ENCODE measurements at regions not wholly inside any gene's neighbourhood (a gene's known extent, or its start where the extent isn't known, plus 50 kb on each side); places are given as distances from the start of the nearest gene placed in this dataset.

- TF ChIP-seq CTCF (IDR thresholded peaks at IDR 0.05; ENCODE audit: low read depth, low read length), result no peak
- no peak overlapping the region for H3K4me3 ChIP-seq (ENCODE audit: low read depth, low read length)
These were observed 249.2 kb downstream of the FRK start for GRCh38 chr6:115811541-115811940.

DNA sequence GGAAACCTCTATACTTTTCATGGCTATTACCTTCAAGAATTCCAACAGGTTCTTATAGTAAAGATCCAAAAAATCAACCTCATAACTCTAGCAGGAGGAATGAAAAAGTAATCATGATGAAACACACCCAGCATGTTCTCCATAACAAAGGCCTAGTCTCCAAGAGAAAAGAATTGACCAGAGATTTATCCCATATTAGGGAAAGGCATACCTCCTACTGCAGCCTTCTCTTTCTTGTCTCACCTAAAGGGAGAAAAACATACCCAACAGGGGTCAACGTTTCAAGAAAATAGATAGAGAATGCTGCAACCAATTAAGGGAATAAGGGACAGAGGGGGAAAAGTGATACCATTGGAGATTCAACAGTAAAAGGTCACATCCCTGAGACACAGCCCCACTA is 262.5 kb downstream of the FRK start:
- TF ChIP-seq CTCF (IDR thresholded peaks at IDR 0.05; ENCODE audit: low read depth, low read length), result no peak
- no peak overlapping the region for H3K4me3 ChIP-seq (ENCODE audit: low read depth, low read length)

DNA sequence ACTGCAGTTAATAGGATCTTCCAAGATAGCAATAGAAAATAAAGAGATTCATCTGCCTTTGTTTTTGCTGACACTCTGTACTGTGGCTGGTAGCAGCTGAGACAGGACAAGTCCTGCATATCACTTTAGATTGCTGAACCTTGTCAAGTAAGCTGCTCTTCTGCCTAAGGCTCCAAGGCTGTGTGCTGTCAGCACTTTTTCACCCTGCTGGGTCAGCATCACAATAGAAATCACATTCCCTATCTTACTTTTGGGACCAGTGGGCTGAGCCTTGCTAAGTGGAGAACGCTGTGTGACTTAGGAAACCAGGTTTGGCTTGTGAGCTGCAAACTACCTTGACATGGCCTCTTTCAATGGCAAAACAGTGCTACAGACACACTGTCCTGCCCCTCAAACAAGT is 263.9 kb downstream of the FRK start:
- TF ChIP-seq CTCF (IDR thresholded peaks at IDR 0.05; ENCODE audit: low read depth, low read length), result no peak
- no peak overlapping the region for H3K4me3 ChIP-seq (ENCODE audit: low read depth, low read length)

DNA sequence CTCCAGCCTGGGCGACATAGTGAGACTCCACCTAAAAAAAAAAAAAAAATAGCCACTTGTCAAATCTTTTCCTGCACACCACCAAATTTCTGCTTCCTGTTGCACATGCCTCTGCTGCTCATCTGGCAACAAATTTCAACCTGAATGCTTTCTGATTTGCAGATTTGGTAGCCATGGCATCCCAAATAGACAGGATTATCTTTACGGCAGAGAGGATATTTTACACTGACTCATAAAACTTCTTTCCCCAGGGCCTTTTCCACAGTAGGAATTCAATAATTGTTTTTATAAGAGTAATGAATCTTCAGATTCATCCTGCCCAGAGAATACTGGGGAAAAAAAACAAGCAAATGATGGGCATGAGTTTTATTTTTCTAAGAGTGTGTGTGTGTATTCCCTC is 264.6 kb downstream of the FRK start:
- H3K4me3 ChIP-seq (ENCODE audit: low read depth, low read length), result no peak overlapping the region
- no peak for TF ChIP-seq CTCF (IDR thresholded peaks at IDR 0.05; ENCODE audit: low read depth, low read length)

DNA sequence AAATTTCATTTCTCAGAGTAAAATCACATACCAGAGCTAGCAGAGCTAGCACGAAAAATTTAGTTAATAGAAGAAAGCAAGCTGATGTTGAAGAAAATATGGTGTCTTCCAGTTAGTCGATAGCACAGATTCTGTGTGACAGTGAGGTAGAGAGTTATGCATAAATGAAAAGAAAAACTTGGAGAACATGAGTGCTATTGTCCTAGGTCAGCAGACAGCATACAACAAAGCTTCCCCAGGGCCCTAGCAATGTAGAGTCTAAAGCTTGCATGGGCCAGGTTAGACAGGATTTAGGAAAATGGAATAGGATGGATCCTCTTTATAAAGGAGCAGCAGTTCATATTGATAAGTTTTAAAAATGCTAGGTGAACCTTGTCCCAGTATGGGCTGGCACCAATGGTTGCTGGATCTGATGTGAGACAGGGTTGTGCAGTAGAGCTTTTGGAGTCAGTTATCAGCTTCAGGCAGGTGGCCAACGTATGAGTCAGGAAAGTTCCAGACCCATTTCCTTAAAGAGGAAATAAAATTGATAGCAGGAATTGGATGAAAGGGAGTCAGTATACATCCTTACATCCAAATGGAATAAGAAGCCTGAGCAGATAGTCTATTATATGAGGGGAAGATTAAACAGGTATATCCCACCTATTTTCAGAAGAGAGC is 277.2 kb downstream of the FRK start:
- no peak for TF ChIP-seq CTCF (IDR thresholded peaks at IDR 0.05; ENCODE audit: low read depth, low read length)
- no peak overlapping the region for H3K4me3 ChIP-seq (ENCODE audit: low read depth, low read length)

GRCh38 chr6:115782612-115783011 is 278.1 kb downstream of the FRK start:
- no peak overlapping the region for H3K4me3 ChIP-seq (ENCODE audit: low read depth, low read length)
- no peak for TF ChIP-seq CTCF (IDR thresholded peaks at IDR 0.05; ENCODE audit: low read depth, low read length)

GRCh38 chr6:115773741-115774140 is 286.9 kb downstream of the FRK start:
- no peak overlapping the region for H3K4me3 ChIP-seq (ENCODE audit: low read depth, low read length)
- no peak for TF ChIP-seq CTCF (IDR thresholded peaks at IDR 0.05; ENCODE audit: low read depth, low read length)

All from WI38 (cell line).